ENCODE measurements at regions not wholly inside any gene's neighbourhood (a gene's known extent, or its start where the extent isn't known, plus 50 kb on each side); places are given as distances from the start of the nearest gene placed in this dataset.

- Histone ChIP-seq H4K20me1 (ENCODE audit: insufficient read depth) (no peaks in the 10 kb centered on the region), H3K36me3 (ENCODE audit: control insufficient read depth in 1 of 2, insufficient read depth in 2 of 2, low read length in 2 of 2) (no peaks in the 10 kb centered on the region; a peak in 1 of 4 replicates), H3K27ac (ENCODE audit: low read depth, low read length) (no peak overlapping the region), H3K27me3 (ENCODE audit: insufficient read depth, low read length) (no peaks in the 10 kb centered on the region), H3K79me2 (ENCODE audit: insufficient read depth, low read length) (no peaks in the 10 kb centered on the region), H3K9ac (ENCODE audit: low read length) (no peak overlapping the region), H3K9me2 (ENCODE audit: insufficient read depth) (no peaks in the 10 kb centered on the region), H3K9me3 (ENCODE audit: control insufficient read depth in 1 of 2, insufficient read depth in 1 of 2, low read depth in 1 of 2, low read length in 2 of 2) (peaks cover 13 to 20% of the 10 kb centered on the region in 2 experiments; a peak in 2 of 4 replicates), H3K4me1 (ENCODE audit: control insufficient read depth in 1 of 2, insufficient read depth in 2 of 2, low read length in 2 of 2) (no peaks in the 10 kb centered on the region), H2AFZ (ENCODE audit: low read depth, low read length, poor library complexity, severe bottlenecking) (no peak overlapping the region), H3K4me2 (ENCODE audit: low read length) (no peak overlapping the region), H3K4me3 (replicated peaks in 1 of 2; ENCODE audit: low read depth in 1 of 2, low read length in 2 of 2) (no peak overlapping the region)
- ATAC-seq (no peak), DNase-seq (ENCODE audit: low read depth, low spot score) (no peak)
- RAD21 ChIA-PET (ENCODE audit: low non-redundant PET in 1 of 2, low total read pairs in 2 of 2, uncharacterized antibody in 2 of 2, unreplicated experiment in 2 of 2), result no interaction called here
- no TSS peak for BruUV-seq (replicated peaks)
- CTCF ChIA-PET, result no interaction called here
- TF ChIP-seq ELF1 (IDR thresholded peaks at IDR 0.05; ENCODE audit: borderline replicate concordance, low read depth), result no peak
- no peak for TF ChIP-seq SIN3A (IDR thresholded peaks at IDR 0.05; ENCODE audit: low read depth)
- TF ChIP-seq JUND (IDR thresholded peaks at IDR 0.05), result no peak
- TF ChIP-seq YY1 (IDR thresholded peaks at IDR 0.05; ENCODE audit: extremely low read depth, insufficient replicate concordance, low read depth, low read length), result no peak
- TF ChIP-seq SRF (IDR thresholded peaks at IDR 0.05; ENCODE audit: low read depth), result no peak
- no peak for TF ChIP-seq CEBPB (IDR thresholded peaks at IDR 0.05; ENCODE audit: low read depth)
- TF ChIP-seq, protein P1, sequence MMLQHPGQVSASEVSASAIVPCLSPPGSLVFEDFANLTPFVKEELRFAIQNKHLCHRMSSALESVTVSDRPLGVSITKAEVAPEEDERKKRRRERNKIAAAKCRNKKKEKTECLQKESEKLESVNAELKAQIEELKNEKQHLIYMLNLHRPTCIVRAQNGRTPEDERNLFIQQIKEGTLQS (IDR thresholded peaks at IDR 0.05), result no peak
- no peak for TF ChIP-seq TCF7L2 (IDR thresholded peaks at IDR 0.05; ENCODE audit: borderline replicate concordance, extremely low read depth, insufficient read depth, insufficient read length)
- no peak for TF ChIP-seq ZFX (IDR thresholded peaks at IDR 0.05)
- no peak for TF ChIP-seq POLR2A (IDR thresholded peaks at IDR 0.05; ENCODE audit: borderline replicate concordance, extremely low read depth, insufficient read depth, insufficient read length)
- no peak for TF ChIP-seq CBX3 (IDR thresholded peaks at IDR 0.05; ENCODE audit: low read depth)
- no peak for TF ChIP-seq FOSL1 (IDR thresholded peaks at IDR 0.05; ENCODE audit: low read depth)
- no peak for TF ChIP-seq RAD21 (IDR thresholded peaks at IDR 0.05; ENCODE audit: low read depth)
- no peak for TF ChIP-seq SP1 (IDR thresholded peaks at IDR 0.05; ENCODE audit: low read depth)
- no peak for TF ChIP-seq EGR1 (IDR thresholded peaks at IDR 0.05; ENCODE audit: low read depth)
- TF ChIP-seq MAX (IDR thresholded peaks at IDR 0.05), result no peak
- TF ChIP-seq, protein P2, sequence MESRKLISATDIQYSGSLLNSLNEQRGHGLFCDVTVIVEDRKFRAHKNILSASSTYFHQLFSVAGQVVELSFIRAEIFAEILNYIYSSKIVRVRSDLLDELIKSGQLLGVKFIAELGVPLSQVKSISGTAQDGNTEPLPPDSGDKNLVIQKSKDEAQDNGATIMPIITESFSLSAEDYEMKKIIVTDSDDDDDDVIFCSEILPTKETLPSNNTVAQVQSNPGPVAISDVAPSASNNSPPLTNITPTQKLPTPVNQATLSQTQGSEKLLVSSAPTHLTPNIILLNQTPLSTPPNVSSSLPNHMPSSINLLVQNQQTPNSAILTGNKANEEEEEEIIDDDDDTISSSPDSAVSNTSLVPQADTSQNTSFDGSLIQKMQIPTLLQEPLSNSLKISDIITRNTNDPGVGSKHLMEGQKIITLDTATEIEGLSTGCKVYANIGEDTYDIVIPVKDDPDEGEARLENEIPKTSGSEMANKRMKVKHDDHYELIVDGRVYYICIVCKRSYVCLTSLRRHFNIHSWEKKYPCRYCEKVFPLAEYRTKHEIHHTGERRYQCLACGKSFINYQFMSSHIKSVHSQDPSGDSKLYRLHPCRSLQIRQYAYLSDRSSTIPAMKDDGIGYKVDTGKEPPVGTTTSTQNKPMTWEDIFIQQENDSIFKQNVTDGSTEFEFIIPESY (IDR thresholded peaks at IDR 0.05; ENCODE audit: extremely low read depth, insufficient replicate concordance, low read length), result no peak
- TF ChIP-seq EZH2phosphoT487 (IDR thresholded peaks at IDR 0.05; ENCODE audit: borderline replicate concordance), result no peak
- TF ChIP-seq, protein P3, sequence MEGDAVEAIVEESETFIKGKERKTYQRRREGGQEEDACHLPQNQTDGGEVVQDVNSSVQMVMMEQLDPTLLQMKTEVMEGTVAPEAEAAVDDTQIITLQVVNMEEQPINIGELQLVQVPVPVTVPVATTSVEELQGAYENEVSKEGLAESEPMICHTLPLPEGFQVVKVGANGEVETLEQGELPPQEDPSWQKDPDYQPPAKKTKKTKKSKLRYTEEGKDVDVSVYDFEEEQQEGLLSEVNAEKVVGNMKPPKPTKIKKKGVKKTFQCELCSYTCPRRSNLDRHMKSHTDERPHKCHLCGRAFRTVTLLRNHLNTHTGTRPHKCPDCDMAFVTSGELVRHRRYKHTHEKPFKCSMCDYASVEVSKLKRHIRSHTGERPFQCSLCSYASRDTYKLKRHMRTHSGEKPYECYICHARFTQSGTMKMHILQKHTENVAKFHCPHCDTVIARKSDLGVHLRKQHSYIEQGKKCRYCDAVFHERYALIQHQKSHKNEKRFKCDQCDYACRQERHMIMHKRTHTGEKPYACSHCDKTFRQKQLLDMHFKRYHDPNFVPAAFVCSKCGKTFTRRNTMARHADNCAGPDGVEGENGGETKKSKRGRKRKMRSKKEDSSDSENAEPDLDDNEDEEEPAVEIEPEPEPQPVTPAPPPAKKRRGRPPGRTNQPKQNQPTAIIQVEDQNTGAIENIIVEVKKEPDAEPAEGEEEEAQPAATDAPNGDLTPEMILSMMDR (IDR thresholded peaks at IDR 0.05 in 2 of 3, conservative IDR thresholded peaks at IDR 0.05 in 1 of 3; ENCODE audit: borderline replicate concordance in 1 of 3, insufficient read depth in 1 of 3, low read depth in 2 of 3, low read length in 2 of 3), result no peak
- intact Hi-C loops (cut with micrococcal nuclease), result no loop called here
- POLR2A ChIA-PET, result no interaction called here
These were observed 1396.3 kb downstream of the GATA3 start for GRCh38 chr10:9450801-9451200.

Measured in HCT116 (cell line).